Loucy (cell line): ENCODE measurements at regions not wholly inside any gene's neighbourhood (a gene's known extent, or its start where the extent isn't known, plus 50 kb on each side); places are given as distances from the start of the nearest gene placed in this dataset.

Source experiments
- CTCF ChIP-seq: fragments of 200-600 bp; sonication (generic); conservative IDR thresholded peaks from 2 replicates; pipeline ENCODE4 v1.5.1; 2014; ENCODE audit warnings: mild to moderate bottlenecking, antibody characterized with exemption, low read length
- EZH2phosphoT487 ChIP-seq: fragments of 200-600 bp; IDR thresholded peaks from 2 replicates; pipeline ENCODE4 v1.6.1; 2018; ENCODE audit warnings: antibody characterized with exemption, mild to moderate bottlenecking, moderate library complexity, borderline replicate concordance

GRCh38 chr9:21747175-21747574 is 55.3 kb upstream of the MTAP start:
- TF ChIP-seq CTCF = no peak
- TF ChIP-seq EZH2phosphoT487 = no peak
